ENCODE measurements at regions not wholly inside any gene's neighbourhood (a gene's known extent, or its start where the extent isn't known, plus 50 kb on each side); places are given as distances from the start of the nearest gene placed in this dataset.
"Not testable (repeated sequence)": the region's sequence is repeated elsewhere in the genome, so short reads cannot be mapped to it uniquely, and the experiment has no call there.

DNA sequence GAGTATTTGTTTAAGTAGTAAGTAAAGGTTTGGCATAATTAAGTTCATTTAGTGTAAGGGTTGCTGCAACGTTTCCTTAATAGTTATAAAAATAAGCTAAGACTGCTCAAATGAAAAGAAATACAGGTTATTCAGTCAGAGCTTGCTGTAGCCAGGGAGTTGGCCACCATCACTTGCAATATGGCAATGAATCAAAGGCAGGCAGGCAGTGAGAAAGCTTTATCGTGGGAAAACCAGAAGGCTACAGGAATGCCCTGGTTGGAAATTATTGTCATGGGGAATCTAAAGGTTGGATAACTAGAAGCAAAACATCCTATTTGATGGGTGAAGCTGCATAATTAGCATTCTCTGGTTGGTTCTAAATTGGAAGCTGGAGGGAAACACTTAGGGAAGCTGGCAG lies 1286.4 kb upstream of the CDH18 start:
- DNase-seq: not testable (repeated sequence)

DNA sequence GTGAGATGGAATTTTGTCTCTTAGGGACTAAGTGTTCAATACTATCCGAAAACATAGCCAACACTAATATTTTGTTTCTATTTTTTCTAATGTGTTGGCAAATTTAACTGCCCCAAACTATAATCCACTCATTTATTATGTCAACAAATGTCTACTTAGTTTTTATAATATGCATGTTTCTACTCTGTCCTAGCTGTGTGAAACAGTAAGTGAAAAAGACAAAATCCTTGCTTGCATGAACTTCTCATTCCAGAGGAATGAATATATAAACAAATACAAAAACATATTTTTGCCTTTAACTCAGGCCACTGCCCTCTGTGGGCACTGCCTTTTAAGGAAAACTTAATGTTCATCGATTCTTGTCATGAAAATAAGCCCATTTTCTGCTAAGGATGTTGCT lies 1275.4 kb upstream of the CDH18 start:
- DNase-seq: no peak

DNA sequence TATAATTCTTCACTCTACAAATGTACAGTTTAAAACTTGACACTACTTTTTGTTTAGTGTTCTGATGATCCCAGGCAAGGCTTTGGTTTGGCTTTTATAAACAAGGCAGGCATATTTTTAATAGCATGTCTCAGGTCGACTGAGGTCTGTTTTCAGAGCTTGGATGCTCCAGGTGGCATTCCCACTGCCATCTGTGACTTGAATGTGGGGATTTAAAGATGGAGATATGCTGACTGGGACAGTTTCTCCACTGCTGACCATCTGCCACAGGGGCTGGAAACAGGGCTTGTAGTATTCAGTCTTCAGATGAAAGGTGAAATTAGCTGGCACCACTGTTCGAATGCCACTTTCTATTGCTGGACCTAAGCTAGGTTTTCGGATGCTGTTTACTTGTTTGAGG lies 1266.2 kb upstream of the CDH18 start:
- DNase-seq: no peak

DNA sequence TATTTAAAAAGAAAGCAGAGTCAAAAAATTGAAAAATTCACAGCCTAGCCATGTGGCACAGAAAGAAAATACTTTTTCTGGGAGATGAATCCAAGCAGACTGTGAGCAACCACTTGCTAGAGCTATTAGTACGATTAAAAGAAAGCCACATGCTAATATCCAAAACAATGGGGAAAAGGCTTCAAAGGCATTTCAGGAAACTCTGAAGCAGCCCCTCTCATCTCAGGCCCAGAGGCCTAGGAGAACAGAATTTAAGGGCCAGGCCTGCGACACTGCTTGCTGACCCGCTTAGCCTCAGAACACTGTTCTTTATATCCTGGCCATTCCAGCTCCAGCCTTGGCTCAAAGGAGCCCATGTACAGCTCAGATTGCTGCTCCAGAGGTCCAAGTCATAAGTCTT lies 1257.0 kb upstream of the CDH18 start:
- no peak for DNase-seq

DNA sequence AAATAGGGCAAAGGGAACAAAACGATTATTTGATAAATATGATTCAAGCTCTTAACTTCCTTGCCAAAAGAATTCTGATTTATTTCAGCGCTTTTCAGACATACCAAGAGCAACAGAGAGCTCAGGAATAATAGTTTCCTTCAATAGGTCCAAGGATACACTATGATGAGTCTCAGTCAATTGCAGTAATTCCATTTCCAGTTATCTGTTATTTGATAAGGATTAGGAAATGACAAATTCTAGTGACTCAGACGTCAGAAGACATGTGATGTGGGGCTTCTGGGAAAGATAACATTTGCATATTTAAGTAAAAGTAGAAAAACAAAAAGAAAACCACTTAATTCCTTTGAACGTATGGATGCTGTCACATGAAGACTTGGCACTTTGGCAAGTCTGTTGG lies 1250.8 kb upstream of the CDH18 start:
- DNase-seq: no peak

DNA sequence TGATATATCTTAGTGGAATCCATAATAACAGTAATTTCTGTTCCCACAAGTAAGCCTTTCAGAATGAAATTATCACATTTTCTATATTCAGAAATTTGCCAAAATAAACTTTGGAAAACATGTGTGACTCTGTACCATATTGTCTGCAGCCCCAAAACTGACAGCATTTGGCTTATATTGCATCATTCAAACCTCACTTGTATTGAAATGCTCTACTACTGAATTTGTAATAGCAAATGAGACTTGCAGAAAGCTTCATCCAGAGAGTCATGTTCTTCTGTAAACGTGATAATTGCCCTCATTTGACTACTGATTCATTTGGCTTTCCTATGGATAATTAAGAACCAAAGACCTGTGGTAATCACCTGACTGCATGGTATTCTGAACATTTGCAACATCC lies 1249.5 kb upstream of the CDH18 start:
- DNase-seq: no peak

DNA sequence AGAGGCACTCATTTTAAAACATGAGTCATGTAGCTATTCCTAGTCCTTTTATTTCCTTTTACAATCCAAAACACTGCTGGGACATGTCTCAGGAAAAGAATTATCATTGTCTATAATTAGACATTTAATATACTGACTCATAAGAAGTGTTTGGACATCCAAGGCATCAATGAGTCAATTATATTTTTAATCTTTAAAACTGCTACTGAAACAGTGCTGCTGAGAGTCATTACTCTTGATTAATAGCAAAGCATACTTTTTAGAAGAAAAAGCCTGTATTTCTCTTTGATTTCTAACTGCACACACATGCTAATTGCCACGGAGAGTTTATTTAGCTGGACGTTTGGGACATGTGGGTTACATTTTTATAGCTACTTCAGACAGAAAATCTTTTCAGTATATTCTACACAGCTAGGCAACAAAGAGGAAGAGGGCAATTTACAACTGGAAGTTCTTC lies 1249.0 kb upstream of the CDH18 start:
- DNase-seq: no peak

DNA sequence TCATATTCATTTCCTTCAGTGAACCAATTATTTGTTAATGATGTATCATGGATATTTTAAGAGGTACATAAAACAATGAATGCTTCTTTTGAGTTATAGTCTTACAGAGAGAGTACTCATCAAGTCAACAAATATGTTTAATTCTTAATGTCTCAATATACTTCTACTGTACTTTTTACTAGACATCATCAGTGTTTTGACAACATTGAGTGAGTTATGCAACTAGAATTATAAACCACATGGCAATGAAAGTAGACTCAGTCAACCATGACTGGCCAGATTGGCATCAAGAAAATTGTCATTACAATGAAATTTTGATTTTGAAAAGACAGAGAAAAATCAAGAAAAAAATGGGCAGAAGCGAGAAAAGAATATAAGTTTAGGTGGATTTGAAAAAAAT lies 1248.1 kb upstream of the CDH18 start:
- no peak for DNase-seq

DNA sequence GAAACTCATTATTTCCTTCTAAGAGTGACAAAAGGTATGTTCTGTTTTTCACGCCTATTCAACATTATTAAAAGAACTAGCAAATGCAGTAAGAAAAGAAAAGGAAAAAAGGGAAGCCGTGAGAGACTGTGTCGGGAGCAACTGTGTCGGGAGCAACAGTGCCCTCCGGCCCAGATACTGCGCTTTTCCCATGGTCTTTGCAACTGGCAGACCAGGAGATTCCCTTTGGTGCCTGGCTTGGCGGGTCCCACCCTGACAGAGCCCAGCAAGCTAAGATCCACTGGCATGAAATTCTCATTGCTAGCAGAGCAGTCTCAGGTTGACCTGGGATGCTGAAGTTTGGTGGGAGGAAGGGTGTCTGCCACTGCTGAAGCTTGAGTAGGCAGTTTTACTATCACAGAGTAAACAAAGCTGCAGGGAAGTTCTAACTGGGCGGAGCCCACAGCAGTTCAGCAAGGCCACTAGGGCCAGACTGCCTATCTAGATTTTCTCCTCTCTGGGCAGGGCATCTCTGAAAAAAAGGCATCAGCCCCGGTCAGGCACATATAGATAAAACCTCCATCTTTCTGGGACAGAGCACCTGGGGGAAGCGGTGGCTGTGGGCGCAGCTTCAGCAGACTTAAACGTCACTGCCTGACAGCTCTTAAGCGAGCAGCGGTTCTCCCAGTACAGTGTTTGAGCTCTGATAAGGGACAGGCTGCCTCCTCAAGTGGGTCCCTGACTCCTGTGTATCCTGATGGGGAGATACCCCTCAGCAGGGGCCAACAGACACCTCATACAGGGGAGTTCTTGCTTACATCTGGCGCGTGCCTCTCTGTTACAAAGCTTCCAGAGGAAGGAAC lies 1237.4 kb upstream of the CDH18 start:
- DNase-seq: no peak

DNA sequence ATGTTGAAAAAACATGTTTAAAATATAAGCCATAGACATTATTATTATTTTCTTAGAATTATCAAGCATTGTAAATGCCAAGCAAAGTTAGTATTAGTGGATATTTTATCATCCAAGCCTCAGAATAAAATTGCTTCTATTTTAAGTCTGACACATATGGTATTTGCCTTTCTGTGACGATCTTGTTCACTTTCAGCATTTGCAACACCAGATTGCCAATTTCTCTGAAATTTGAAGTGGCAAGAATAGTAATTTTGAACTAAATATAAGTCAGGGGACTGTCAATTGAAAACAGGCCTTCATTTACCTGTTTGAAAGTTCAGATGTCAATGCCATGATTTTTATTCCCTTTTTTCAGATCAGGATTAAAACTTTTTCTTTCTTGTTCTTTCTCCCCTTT lies 1233.6 kb upstream of the CDH18 start:
- DNase-seq: no peak

DNA sequence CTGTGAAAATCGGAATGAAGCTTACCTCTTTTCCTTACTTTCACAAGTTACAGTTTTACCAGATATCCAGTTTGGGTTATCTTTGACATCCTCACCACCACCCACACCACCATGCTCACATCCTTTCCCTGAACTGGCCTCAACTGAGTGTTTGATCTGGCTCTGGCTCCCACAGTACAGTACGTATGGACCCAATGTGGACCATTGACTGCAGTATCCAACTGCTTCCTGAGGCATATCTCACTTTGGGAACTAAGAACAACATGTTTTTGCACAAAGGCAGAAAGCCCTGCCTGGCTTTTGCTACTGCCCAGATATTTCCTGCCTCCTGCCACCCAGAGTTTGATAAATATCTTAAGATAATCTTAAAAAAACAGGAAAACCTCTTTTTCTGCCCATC lies 1232.0 kb upstream of the CDH18 start:
- no peak for DNase-seq

DNA sequence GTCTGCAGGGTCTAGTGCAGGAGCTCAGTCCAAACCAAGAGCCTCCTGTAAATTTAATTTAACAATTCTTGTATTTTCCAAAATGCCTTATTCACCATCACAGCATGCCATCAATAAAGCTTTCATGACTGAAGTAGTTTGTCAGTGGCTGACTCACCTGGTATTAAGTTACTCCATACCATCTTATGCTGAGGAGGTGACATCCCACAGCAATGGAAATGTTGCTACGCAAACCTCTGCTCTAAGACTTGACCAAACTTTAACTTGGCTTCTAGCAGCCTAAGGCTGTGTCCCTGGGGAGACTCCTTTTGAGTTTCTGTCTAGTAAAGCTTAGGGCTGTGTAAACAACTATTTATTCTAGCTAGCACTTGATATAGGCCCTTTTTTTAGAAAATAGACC lies 1231.3 kb upstream of the CDH18 start:
- DNase-seq: no peak

DNA sequence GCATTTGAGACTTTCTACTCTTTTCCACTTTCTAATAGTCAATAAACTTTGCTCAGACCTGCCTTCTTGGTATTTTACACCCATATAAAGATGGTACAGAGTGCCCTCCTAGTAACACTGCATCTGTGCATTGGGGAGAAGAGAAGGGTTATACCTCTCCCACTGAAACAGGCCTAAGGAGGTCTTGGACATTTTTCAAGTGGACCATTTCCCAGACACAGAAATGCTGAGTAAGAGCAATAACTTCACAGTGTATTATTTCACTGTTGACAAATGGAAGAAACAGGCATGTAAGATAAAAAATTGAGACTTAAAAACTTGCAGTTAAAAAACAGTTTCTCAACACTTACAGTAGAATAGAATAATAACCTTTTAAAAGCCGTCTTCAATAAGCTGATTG lies 1224.0 kb upstream of the CDH18 start:
- no peak for DNase-seq

DNA sequence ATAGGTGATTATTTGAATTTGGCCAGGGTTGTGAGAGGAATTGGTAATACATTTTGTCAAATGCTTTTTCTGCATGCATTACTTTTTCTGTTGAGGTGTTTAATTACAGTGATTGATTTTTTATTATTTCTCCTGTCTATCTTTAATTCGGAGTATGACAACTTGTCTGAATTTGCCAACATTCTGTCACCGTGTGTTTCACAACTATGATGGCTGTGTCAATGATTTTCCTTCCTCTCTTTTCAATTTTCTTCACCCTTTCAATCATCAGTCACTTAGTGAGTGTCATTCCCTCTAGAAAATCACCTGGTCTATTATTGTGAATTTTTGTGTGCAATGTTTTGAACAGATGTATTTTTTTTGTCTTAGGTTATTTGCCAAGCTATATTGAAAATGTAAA lies 1221.4 kb upstream of the CDH18 start:
- DNase-seq: no peak

DNA sequence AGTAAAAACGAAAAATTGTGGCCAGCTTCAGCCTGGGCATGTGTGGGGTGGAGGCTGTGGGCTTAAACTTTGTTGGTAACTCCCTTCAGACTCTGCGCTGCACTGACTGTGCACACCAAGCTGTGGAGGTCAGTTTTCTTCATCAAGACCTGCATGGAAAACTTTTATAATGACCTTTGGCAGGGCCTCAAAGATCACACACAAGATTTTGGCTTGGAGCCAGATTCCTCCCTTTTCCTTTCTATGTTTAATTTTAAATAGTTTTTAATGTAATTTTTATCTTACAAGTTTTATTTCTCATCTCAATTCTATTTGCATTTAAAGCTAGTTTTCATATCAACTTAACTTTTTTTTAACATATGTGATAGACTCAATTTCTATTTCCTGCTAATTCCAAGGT lies 1211.1 kb upstream of the CDH18 start:
- peak; percentile 0 for DNase-seq

DNA sequence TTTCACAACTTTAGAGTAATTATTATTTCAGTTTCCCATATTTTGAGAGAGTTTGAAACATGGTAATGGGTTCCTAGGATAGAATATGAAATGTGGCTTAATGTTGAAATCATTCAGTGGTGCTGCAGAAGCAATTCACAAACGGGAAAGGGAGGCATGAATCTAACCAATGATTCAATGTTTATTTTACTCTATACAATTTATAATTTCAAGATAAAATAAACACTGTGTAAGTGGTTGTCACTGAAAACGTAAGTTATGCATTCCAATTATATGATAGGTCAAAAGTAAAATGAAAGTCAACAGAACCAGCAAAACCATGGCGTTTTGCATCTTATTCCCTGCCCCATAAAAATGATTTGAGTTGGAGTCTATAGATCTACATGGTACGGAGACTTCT lies 1207.1 kb upstream of the CDH18 start:
- no peak for DNase-seq

DNA sequence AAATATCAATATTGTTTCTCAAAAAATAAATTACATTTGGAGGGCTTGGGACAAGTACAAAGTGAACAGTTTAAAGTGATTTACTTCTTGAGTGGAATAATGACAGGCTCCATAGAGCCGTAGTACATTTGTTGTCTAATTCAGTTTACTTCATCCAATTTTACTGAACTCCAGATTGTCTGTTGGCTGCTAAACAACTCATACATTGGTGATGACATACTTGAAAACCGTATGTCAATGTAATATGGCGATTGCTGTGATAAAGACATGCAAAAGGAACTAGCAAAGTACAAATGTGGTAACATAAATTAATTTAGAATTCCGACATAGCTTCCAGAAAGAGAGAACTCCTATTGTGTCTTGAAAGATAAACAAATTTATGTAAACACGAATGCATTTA lies 1197.5 kb upstream of the CDH18 start:
- DNase-seq: no peak

DNA sequence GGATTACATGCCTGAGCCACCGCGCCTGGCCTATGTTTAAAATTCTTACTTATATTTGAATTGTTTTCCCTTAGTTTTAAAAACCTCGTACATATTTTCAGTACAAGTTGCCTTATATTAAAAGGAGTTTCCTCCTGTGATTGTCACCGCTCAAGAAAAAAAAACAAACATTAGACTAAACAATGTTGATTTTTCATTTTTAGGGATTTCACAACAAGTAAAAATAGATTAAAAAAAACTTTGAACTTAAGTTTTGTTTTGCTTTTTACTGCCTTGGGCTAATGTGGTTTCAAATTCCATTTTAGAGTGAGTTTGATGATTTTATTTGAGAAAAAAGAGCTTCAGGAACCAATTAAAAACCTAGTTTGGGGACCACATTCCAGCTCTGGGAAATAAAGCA lies 1196.6 kb upstream of the CDH18 start:
- DNase-seq: no peak

DNA sequence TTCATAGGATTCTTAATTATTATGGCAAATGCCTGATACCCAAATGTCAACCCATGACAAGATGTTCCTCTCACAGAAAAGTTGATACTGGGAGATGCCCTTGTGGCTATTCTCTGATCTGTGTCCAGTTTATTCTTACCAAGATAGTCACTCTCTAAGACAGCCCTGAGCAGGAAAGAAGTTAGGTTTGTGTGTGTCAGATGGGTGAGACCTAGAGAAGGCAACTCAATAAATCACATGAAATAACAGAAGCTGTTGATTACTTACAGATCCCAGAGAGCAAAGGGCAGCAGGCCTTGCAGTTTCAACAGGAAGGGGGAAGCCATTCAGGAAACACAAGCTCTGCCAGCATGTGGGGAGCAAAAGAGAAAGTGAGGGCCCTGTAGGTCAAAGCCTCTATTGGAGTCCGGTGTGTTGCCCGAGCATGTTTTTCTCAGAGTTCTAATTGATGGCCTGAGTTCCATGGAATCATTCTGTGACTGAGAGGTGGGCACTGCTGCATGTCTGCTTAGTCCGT lies 1193.7 kb upstream of the CDH18 start:
- no peak for DNase-seq

DNA sequence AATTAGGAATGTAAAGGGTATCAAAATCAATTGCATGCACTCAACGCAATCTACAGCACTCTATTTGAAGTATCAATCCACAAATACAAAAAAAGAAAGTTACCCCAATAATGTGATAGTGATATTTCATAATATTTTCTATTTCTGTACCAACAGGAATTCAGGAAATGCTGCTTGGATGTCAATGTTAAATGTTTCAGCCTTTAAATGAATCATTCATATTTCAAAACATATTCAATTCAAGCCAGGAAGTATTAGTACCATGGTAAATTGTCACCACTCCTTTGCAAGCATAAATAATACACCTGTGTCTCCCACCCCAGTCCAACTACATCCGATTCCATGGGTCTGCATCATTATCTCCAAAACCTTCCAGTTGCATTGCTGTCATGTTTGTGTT lies 1185.5 kb upstream of the CDH18 start:
- DNase-seq: no peak

DNA sequence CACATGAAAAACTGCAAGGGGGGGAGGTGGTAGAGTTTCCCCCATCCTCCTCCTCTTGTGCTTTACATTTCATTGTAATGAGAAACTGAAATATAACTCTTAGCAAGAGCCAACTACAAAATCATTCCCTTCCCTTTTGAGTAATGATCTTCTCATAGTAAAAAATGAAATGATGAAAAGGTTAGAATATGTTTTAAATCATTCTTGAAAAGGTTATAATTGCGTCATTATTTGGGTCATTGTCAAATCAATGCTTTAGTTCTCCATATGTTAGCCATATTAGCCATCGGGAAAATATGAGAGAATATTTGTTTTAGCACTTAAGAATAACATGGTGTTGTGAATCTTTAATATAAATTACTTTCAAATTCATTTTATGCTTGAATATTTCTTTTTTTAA lies 1185.0 kb upstream of the CDH18 start:
- DNase-seq: no peak

DNA sequence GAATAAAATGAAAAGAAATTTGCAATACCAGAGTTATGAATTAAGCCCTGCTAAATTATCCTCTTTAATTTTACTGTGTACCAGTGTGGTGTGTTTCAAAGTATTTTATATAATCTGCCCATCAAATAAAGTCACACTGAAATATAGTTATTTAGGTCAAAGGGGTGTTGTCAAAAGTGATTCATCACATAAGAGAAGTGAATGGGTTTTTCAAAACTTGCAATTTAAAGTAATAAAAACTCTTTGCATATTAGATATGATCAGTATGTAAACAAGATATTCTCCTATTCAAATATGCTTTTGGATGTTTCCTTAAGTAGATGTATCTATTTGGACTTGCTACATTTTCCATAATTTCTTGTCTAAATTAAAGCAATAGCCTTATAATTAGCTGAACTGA lies 1183.0 kb upstream of the CDH18 start:
- no peak for DNase-seq

DNA sequence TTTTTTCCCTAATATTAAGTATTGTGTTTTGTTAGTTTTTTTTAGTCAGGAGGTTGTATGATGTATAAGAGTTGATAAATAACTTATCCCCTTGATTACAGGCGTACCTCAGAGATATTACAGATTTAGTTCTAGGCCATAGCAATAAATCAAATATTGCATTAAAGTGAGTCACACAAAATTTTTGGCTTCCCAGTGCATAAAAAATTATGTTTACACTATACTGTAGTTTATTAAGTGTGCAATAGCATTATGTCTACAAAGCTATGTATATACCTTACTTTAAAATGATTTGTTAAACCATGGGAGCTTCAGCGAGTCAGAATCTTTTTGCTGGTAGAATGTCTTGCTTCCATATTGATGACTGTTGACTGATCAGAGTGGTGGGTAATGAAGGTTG lies 1180.6 kb upstream of the CDH18 start:
- no peak for DNase-seq

DNA sequence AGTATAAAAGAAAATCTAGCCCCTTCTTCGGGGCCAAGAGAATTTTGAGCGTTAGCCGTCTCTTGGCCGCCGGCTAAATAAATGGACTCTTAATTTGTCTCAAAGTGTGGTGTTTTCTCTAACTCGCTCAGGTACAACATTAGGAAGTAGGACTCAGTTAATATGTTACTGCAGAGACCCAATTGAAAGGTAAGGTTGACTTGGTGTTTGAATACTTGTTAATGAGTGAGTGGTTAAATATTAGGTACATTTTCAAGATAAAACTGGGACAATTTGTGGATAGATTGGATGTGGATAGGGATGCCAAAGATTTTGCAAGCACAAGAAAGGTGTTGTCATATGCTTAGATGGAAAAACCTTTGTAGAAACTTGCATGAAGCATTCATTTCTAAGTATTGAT lies 1177.3 kb upstream of the CDH18 start:
- no peak for DNase-seq

DNA sequence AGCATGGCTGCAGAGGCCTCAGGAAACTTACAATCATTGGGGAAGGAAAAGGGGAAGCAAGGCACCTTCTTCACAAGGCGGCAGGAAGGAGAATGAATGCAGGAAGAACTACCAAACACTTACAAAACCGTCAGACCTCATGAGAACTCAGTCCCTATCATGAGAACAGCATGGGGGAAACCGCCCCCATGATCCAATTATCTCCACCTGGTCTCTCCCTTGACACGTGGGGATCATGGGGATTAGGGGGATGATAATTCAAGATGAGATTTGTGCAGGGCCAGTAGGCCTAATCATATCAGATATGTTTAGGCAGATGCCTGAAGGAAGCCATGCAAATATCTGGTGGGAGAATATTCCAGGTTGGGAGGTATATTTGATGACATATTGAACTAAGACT lies 1176.4 kb upstream of the CDH18 start:
- DNase-seq: no peak

All from NCI-H2029 treated with DMSO at 0.1 percent for 48 hours (cell line).